ENCODE measurements at regions not wholly inside any gene's neighbourhood (a gene's known extent, or its start where the extent isn't known, plus 50 kb on each side); places are given as distances from the start of the nearest gene placed in this dataset.
A peak's percentile ranks its signal among the peaks of the same experiment; 100 is the strongest.

- H3K4me2 ChIP-seq = peak overlapping the region; percentile 73
- H3K9me3 ChIP-seq = 0 out of 2 replicates have a peak, but pooled peaks cover 5% of the 10 kb centered on the region
- H3K36me3 ChIP-seq = no peaks in the 10 kb centered on the region
- H4K20me1 ChIP-seq = no peaks in the 10 kb centered on the region
- no peak overlapping the region for H3K4me3 ChIP-seq
- 0 out of 2 replicates have a peak overlapping the region, but pooled peaks have one; percentile 20 for H3K27ac ChIP-seq
- H3K4me1 ChIP-seq = peaks cover 51% of the 10 kb centered on the region
- H3K9ac ChIP-seq = no peak overlapping the region
- H3K27me3 ChIP-seq = no peaks in the 10 kb centered on the region
- TF ChIP-seq Cebpa-rat (IDR thresholded peaks at IDR 0.05) = no peak
Measured at GRCh38 chr4:123621072-123621705, 224.6 kb downstream of the SPRY1 start.

DNA sequence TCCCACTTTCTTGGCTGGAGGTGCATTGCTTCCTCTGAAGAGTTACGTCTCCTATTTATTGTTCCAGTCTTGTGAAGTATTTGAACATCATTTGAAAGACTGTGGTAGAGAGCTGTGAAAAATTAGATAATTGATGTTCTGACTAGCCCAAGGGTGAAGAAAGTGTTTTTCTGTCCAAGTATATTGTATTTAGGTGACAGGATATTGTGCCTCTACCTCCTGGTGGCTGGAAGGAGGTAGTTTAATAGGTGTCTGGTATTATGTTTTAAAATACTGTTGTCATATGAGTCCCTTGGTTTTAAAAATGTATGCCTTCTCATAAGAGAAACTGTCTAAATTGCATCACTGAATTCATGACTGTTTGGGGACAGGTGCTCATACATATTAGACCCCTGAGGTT lies 226.0 kb downstream of the SPRY1 start:
- no peaks in the 10 kb centered on the region for H3K27me3 ChIP-seq
- H3K27ac ChIP-seq = no peak overlapping the region
- H3K4me1 ChIP-seq = peaks cover 37% of the 10 kb centered on the region
- H3K4me2 ChIP-seq = no peak overlapping the region
- H3K4me3 ChIP-seq = no peak overlapping the region
- H3K9me3 ChIP-seq = 0 out of 2 replicates have a peak, but pooled peaks cover 5% of the 10 kb centered on the region
- H4K20me1 ChIP-seq = no peaks in the 10 kb centered on the region
- no peaks in the 10 kb centered on the region for H3K36me3 ChIP-seq
- TF ChIP-seq Cebpa-rat (IDR thresholded peaks at IDR 0.05) = no peak
- no peak overlapping the region for H3K9ac ChIP-seq

GRCh38 chr4:123623611-123624010 lies 227.0 kb downstream of the SPRY1 start:
- H3K9ac ChIP-seq = no peak overlapping the region

GRCh38 chr4:123624959-123625358 lies 228.4 kb downstream of the SPRY1 start:
- Histone ChIP-seq H3K4me3 (no peak overlapping the region), H3K9me3 (no peaks in the 10 kb centered on the region), H3K27ac (no peak overlapping the region), H3K27me3 (no peaks in the 10 kb centered on the region), H3K4me1 (peaks cover 24% of the 10 kb centered on the region), H4K20me1 (no peaks in the 10 kb centered on the region), H3K9ac (no peak overlapping the region), H3K36me3 (no peaks in the 10 kb centered on the region), H3K4me2 (no peak overlapping the region)
- no peak for TF ChIP-seq Cebpa-rat (IDR thresholded peaks at IDR 0.05)

More at GRCh38 chr4:123623611-123624010, 227.0 kb downstream of the SPRY1 start:
- Histone ChIP-seq H3K27ac (no peak overlapping the region), H3K4me3 (no peak overlapping the region), H3K36me3 (no peaks in the 10 kb centered on the region), H3K27me3 (no peaks in the 10 kb centered on the region), H3K9me3 (no peaks in the 10 kb centered on the region), H3K4me1 (peaks cover 27% of the 10 kb centered on the region), H4K20me1 (no peaks in the 10 kb centered on the region), H3K4me2 (no peak overlapping the region)
- no peak for TF ChIP-seq Cebpa-rat (IDR thresholded peaks at IDR 0.05)

DNA sequence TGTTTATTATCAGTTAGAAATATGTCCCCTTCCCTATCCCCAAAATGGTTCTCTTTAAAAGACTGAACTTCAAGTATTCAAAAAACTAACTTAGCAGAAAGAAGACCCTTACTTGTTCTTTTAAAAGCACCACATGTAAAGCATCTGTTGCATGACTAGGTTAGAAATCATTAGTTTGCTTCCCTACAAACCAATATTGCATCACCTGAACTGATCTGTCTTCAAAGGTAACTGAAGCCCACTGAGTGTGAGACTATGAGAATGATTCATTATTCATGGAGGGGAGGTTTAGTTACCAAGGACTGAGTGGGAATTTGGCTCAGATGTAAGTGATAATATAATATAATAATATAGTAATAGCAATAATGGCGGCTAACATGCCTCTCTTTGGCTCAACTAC lies 231.7 kb downstream of the SPRY1 start:
- H3K9ac ChIP-seq = no peak overlapping the region
- no peaks in the 10 kb centered on the region for H3K9me3 ChIP-seq
- H3K4me1 ChIP-seq = no peaks in the 10 kb centered on the region
- TF ChIP-seq Cebpa-rat (IDR thresholded peaks at IDR 0.05) = no peak; the same call in 1 of the 2 replicates
- H3K27me3 ChIP-seq = no peaks in the 10 kb centered on the region
- no peak overlapping the region for H3K27ac ChIP-seq
- H4K20me1 ChIP-seq = no peaks in the 10 kb centered on the region
- H3K4me3 ChIP-seq = no peak overlapping the region
- H3K36me3 ChIP-seq = no peaks in the 10 kb centered on the region
- no peak overlapping the region for H3K4me2 ChIP-seq

DNA sequence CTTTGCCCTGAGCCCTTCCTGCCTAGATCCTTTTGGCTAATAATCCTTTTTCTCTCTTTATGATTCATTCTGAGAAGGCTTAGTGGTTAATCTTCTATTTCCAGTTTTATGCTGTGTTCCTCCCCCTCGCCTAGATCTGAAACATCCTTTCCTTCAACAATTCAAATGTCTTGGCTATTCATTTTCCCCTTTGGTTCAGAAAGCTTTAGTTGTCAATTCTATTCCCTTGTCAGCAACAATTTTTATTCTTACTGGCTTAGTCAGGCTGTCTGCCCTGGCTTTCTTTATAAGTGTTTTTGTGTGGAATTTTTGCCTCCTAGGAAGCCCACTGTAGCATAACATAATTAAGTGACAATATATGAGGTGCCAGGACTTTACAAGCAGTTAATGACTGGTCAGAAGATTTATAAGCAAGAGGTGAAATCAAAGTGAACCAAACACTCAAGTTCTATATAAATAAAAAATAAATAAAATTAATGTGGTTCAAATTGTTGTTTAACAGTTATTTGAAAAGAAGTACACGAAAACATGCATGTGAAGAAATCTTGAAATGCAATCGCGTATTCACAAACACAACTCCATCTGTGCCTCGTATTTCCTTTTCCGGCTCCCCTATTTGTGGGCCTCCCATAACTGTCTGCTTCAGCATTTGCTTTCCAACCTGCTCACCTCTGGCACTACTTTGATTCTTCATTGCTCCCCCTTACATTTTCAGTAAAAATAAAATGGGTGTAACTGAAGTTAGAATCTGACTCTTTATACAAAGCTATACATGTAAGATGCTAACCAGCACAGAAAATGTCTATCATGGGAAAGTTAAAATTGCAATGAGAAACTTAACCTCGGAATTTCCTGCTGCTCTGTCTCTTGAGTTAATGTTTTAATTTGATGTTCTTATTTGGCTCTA lies 235.4 kb downstream of the SPRY1 start:
- Histone ChIP-seq H3K4me1 (no peaks in the 10 kb centered on the region), H3K9ac (no peak overlapping the region), H3K27me3 (no peaks in the 10 kb centered on the region), H3K9me3 (0 out of 2 replicates have a peak, but pooled peaks cover 3% of the 10 kb centered on the region), H4K20me1 (no peaks in the 10 kb centered on the region), H3K36me3 (no peaks in the 10 kb centered on the region), H3K4me3 (no peak overlapping the region), H3K27ac (no peak overlapping the region), H3K4me2 (no peak overlapping the region)
- no peak for TF ChIP-seq Cebpa-rat (IDR thresholded peaks at IDR 0.05)

DNA sequence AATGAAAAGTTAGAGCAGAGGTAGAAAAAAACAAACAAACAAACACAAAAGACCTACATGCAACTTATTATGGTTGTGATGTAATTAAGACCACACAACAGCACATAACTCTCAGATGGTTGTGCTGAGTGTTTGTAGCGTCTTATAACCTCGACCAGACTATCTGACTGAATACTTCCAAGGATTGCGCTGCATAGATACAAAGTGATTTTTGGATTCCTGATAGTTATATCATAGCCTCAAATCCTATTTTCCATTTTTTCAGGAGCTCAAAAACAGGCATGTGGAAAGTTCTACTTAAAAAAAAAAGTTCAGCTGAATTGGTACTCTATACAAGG lies 236.1 kb downstream of the SPRY1 start:
- Histone ChIP-seq H3K27me3 (no peaks in the 10 kb centered on the region), H4K20me1 (no peaks in the 10 kb centered on the region), H3K4me2 (no peak overlapping the region), H3K27ac (no peak overlapping the region), H3K9ac (no peak overlapping the region), H3K4me1 (no peaks in the 10 kb centered on the region), H3K36me3 (no peaks in the 10 kb centered on the region), H3K9me3 (0 out of 2 replicates have a peak, but pooled peaks cover 3% of the 10 kb centered on the region), H3K4me3 (no peak overlapping the region)
- TF ChIP-seq Cebpa-rat (IDR thresholded peaks at IDR 0.05) = no peak

DNA sequence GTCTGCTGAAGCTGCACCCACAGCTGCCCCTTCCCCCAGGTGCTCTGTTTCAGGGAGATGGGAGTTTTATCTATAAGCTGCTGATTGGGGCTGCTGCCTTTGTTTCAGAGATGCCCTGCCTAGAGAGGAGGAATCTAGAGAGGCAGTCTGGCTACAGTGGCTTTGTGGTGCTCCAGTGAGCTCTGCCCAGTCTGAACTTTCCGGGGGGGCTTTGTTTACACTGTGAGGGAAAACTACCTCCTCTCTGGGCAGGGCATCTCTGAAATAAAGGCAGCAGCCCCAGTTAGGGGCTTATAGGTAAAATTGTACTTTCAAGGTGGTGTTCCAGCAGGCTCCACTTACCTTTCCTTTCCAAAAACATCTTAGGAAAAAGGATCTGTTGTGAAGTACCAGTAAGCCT lies 242.2 kb downstream of the SPRY1 start:
- no peak overlapping the region for H3K27ac ChIP-seq
- H3K4me1 ChIP-seq = peaks cover 11% of the 10 kb centered on the region
- H3K4me2 ChIP-seq = no peak overlapping the region
- H3K9me3 ChIP-seq = 0 out of 2 replicates have a peak, but pooled peaks cover 3% of the 10 kb centered on the region
- H4K20me1 ChIP-seq = no peaks in the 10 kb centered on the region
- no peak for TF ChIP-seq Cebpa-rat (IDR thresholded peaks at IDR 0.05)
- no peaks in the 10 kb centered on the region for H3K36me3 ChIP-seq
- no peaks in the 10 kb centered on the region for H3K27me3 ChIP-seq
- H3K4me3 ChIP-seq = no peak overlapping the region
- no peak overlapping the region for H3K9ac ChIP-seq

DNA sequence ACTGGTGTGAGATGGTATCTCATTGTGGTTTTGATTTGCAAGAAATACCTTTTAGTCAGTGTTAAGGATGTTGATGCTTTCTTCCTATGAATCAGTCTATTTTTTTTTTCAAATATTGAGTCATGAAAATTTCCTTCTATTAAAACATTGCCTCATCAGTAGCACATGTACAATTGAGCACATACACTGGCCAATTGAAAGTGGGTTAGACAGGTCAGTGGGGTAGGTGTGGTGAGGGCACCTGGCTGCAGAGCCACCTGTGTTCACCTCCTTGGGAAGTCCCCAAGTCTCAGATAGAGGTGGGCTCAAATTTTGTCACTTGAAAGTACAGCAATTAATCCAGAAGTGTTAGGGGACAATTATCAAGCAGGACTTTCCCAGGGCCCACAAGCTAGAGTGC lies 243.7 kb downstream of the SPRY1 start:
- TF ChIP-seq Cebpa-rat (IDR thresholded peaks at IDR 0.05) = no peak
- Histone ChIP-seq H3K4me2 (no peak overlapping the region), H4K20me1 (no peaks in the 10 kb centered on the region), H3K36me3 (no peaks in the 10 kb centered on the region), H3K27ac (no peak overlapping the region), H3K4me1 (peaks cover 11% of the 10 kb centered on the region), H3K9me3 (no peaks in the 10 kb centered on the region), H3K9ac (no peak overlapping the region), H3K27me3 (no peaks in the 10 kb centered on the region), H3K4me3 (no peak overlapping the region)

DNA sequence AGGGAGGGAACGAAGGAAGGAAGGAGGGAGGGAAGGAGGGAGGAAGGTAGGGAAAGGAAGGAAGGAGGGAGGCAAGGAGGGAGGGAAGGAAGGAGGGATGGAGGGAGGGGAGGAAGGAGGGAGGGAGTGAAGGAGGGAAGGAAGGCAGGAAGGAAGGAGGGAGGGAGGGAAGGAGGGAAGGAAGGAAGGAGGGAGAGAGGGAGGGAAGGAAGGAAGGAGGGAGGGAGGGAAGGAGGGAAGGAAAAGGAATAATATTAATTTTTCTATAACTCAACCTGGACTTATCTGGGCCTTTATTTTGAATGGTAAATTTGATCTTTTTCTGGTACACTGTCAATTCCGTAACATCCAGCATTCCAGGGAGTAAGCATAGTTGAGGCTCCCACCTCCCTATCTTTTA lies 244.2 kb downstream of the SPRY1 start:
- no peak overlapping the region for H3K27ac ChIP-seq
- no peak for TF ChIP-seq Cebpa-rat (IDR thresholded peaks at IDR 0.05)
- H3K4me3 ChIP-seq = no peak overlapping the region
- H3K4me2 ChIP-seq = no peak overlapping the region
- no peaks in the 10 kb centered on the region for H3K9me3 ChIP-seq
- H3K27me3 ChIP-seq = no peaks in the 10 kb centered on the region
- H3K36me3 ChIP-seq = no peaks in the 10 kb centered on the region
- H4K20me1 ChIP-seq = no peaks in the 10 kb centered on the region
- peaks cover 11% of the 10 kb centered on the region for H3K4me1 ChIP-seq
- H3K9ac ChIP-seq = no peak overlapping the region

Measured in BLaER1 (cell line).